ENCODE measurements at regions not wholly inside any gene's neighbourhood (a gene's known extent, or its start where the extent isn't known, plus 50 kb on each side); places are given as distances from the start of the nearest gene placed in this dataset.

- H3K4me1 ChIP-seq (ENCODE audit: control insufficient read depth, insufficient read depth, low read length), result no peaks in the 10 kb centered on the region
- no peak overlapping the region for H3K4me3 ChIP-seq (ENCODE audit: low read length)
- H3K27me3 ChIP-seq (ENCODE audit: control insufficient read depth, insufficient read depth, low read length, poor library complexity, severe bottlenecking), result no peaks in the 10 kb centered on the region
- Mint-ChIP-seq H3K4me1 (no peaks in the 10 kb centered on the region), H3K4me3 (no peak overlapping the region), H3K27ac (no peak overlapping the region), H3K9me3 (no peaks in the 10 kb centered on the region), H3K36me3 (ENCODE audit: low read depth) (no peaks in the 10 kb centered on the region), H3K27me3 (ENCODE audit: insufficient read depth) (no peaks in the 10 kb centered on the region)
- no peaks in the 10 kb centered on the region for H3K36me3 ChIP-seq (ENCODE audit: control insufficient read depth, insufficient read depth, low read length)
- no peak for DNase-seq
- H3K9ac ChIP-seq (ENCODE audit: extremely low read depth, low read length, poor library complexity, severe bottlenecking), result no peak overlapping the region
- no peak for TF ChIP-seq CTCF (conservative IDR thresholded peaks at IDR 0.05)
- no peak overlapping the region for H3K27ac ChIP-seq (ENCODE audit: low read depth, low read length)
- no peaks in the 10 kb centered on the region for H3K9me3 ChIP-seq (ENCODE audit: control insufficient read depth, low read length)
Observed at GRCh38 chr7:85695041-85695440, 508.2 kb upstream of the SEMA3D start.

GRCh38 chr7:85693326-85693725 lies 506.5 kb upstream of the SEMA3D start:
- Histone ChIP-seq H3K9me3 (ENCODE audit: control insufficient read depth, low read length) (no peaks in the 10 kb centered on the region), H3K4me1 (ENCODE audit: control insufficient read depth, insufficient read depth, low read length) (no peaks in the 10 kb centered on the region), H3K36me3 (ENCODE audit: control insufficient read depth, insufficient read depth, low read length) (no peaks in the 10 kb centered on the region), H3K27me3 (ENCODE audit: control insufficient read depth, insufficient read depth, low read length, poor library complexity, severe bottlenecking) (no peaks in the 10 kb centered on the region), H3K4me3 (ENCODE audit: low read length) (no peak overlapping the region), H3K9ac (ENCODE audit: extremely low read depth, low read length, poor library complexity, severe bottlenecking) (no peak overlapping the region), H3K27ac (ENCODE audit: low read depth, low read length) (no peak overlapping the region)
- Mint-ChIP-seq H3K9me3 (no peaks in the 10 kb centered on the region), H3K27ac (no peak overlapping the region), H3K36me3 (ENCODE audit: low read depth) (no peaks in the 10 kb centered on the region), H3K27me3 (ENCODE audit: insufficient read depth) (no peaks in the 10 kb centered on the region), H3K4me1 (no peaks in the 10 kb centered on the region), H3K4me3 (no peak overlapping the region)
- WGBS, 2 experiments (ENCODE audit: insufficient coverage in 1 of 2, insufficient read length in 1 of 2), result 92 to 96% methylated on average over 2 of the region's 2 CpGs
- DNase-seq, result no peak
- TF ChIP-seq CTCF (conservative IDR thresholded peaks at IDR 0.05), result no peak

- no peak overlapping the region for H3K4me3 Mint-ChIP-seq
- no peak overlapping the region for H3K4me3 ChIP-seq (ENCODE audit: low read length)
- DNase-seq, result no peak
- no peak overlapping the region for H3K27ac Mint-ChIP-seq
- no peak for TF ChIP-seq CTCF (conservative IDR thresholded peaks at IDR 0.05)
- no peaks in the 10 kb centered on the region for H3K27me3 ChIP-seq (ENCODE audit: control insufficient read depth, insufficient read depth, low read length, poor library complexity, severe bottlenecking)
- no peak overlapping the region for H3K9ac ChIP-seq (ENCODE audit: extremely low read depth, low read length, poor library complexity, severe bottlenecking)
- no peaks in the 10 kb centered on the region for H3K4me1 ChIP-seq (ENCODE audit: control insufficient read depth, insufficient read depth, low read length)
- H3K36me3 ChIP-seq (ENCODE audit: control insufficient read depth, insufficient read depth, low read length), result no peaks in the 10 kb centered on the region
- peaks cover 25% of the 10 kb centered on the region for H3K9me3 Mint-ChIP-seq
- 93% methylated on average over 2 of the region's 2 CpGs; no CpG with 5 or more reads in 1 of the 2 experiments for WGBS, 2 experiments (ENCODE audit: insufficient coverage in 1 of 2, insufficient read length in 1 of 2)
- H3K27me3 Mint-ChIP-seq (ENCODE audit: insufficient read depth), result no peaks in the 10 kb centered on the region
- no peaks in the 10 kb centered on the region for H3K4me1 Mint-ChIP-seq
- H3K36me3 Mint-ChIP-seq (ENCODE audit: low read depth), result no peaks in the 10 kb centered on the region
- no peak overlapping the region for H3K27ac ChIP-seq (ENCODE audit: low read depth, low read length)
- H3K9me3 ChIP-seq (ENCODE audit: control insufficient read depth, low read length), result peaks cover 16% of the 10 kb centered on the region
Observed at GRCh38 chr7:85688712-85689111, 501.9 kb upstream of the SEMA3D start.
